ENCODE measurements at regions not wholly inside any gene's neighbourhood (a gene's known extent, or its start where the extent isn't known, plus 50 kb on each side); places are given as distances from the start of the nearest gene placed in this dataset.
A peak's percentile ranks its signal among the peaks of the same experiment; 100 is the strongest.
"Not testable (repeated sequence)": the region's sequence is repeated elsewhere in the genome, so short reads cannot be mapped to it uniquely, and the experiment has no call there.

- no peak for DNase-seq (ENCODE audit: low read depth in 2 of 2)
Measured at GRCh38 chr10:8310930-8311329, 256.4 kb downstream of the GATA3 start.

- no peak for DNase-seq (ENCODE audit: low read depth in 2 of 2)
Measured at GRCh38 chr10:8311526-8312070, 257.1 kb downstream of the GATA3 start.

DNA sequence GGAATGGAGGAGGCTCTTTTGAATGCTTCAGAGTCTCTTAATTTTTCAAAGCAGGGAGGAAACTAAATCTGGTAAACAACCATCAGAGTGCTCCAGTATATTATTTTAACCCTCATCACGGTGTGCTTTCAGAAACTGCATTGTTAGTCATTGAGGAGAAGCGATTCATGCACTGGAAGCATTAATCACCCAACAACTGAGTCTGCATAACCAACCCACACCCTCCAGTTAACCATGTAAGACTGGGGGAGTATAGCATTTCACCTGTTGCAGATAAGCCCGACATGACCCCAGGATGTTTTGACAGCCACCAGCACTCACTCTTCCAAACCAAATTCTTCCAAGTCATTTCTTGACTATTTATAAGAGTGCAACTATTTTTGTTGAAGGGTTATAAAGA lies 257.6 kb downstream of the GATA3 start:
- no peak for DNase-seq (ENCODE audit: low read depth in 2 of 2)

DNA sequence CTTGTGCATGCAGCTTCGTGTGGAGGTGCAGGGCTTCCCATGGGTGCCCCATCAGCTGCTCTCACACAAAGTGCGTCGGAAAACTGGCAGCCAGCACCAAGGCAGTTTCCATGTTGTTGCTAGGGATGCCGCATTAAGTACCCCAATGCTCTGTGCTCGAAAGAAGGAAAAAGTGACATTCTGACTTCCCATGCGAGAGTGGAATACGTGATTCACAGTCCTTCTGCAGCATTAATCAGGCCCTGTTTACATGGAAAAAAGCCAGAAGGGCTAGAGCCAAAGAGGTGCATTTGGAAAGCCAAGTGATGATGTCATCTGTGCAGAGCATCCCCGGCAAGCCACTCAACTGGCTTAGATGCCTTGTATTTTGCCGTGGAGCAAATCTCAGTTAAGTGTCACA lies 258.3 kb downstream of the GATA3 start:
- no peak for DNase-seq (ENCODE audit: low read depth in 2 of 2)

GRCh38 chr10:8314486-8314885 lies 260.0 kb downstream of the GATA3 start:
- DNase-seq (ENCODE audit: low read depth in 2 of 2): no peak

GRCh38 chr10:8315619-8316021 lies 261.1 kb downstream of the GATA3 start:
- DNase-seq (ENCODE audit: low read depth in 2 of 2): no peak

DNA sequence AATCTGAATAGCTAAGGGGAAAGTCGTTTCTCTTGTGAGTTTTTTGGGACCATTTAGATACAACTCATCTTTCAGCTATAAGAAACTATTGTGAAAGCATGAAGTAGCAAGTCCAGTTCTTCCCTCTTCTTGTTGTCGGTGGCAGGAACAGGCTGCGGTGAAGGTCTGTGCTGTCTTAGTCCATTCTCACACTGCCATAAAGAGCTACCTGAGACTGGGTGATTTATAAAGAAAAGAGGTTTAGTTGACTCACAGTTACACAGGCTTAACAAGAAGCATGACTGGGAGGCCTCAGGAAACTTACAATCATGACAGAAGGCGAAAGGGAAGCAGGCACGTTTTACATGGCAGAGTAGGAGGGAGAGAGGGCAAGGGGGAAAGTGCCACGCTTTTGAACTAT lies 261.8 kb downstream of the GATA3 start:
- DNase-seq (ENCODE audit: low read depth in 2 of 2): no peak

DNA sequence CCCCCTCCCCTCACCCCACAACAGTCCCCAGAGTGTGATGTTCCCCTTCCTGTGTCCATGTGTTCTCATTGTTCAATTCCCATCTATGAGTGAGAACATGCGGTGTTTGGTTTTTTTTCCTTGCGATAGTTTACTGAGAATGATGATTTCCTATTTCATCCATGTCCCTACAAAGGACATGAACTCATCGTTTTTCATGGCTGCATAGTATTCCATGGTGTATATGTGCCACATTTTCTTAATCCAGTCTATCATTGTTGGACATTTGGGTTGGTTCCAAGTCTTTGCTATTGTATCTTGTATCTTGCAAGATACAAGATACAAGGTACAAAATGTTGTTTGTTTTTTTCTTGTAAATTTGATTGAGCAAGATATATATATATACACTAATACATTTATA lies 263.9 kb downstream of the GATA3 start:
- DNase-seq (ENCODE audit: low read depth in 2 of 2): not testable (repeated sequence)

GRCh38 chr10:8318956-8319355 lies 264.5 kb downstream of the GATA3 start:
- no peak for DNase-seq (ENCODE audit: low read depth in 2 of 2)

DNA sequence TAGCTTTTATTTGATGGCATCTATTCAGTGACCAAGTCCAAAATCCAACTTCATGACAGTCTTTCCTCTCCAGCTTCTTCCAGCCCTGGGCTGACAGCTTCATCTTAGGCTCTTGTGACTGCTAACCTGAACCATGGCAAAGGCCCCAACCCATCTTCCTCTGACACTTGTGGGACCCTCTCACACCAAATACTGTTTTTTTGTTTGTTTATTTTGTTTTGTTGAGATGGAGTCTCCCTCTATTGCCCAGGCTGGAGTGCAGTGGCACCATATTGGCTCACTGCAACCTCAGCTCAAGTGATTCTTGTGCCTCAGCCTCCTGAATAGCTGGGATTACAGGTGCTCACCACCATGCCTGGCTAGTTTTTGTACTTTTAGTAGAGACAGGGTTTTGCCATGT lies 265.2 kb downstream of the GATA3 start:
- DNase-seq (ENCODE audit: low read depth in 2 of 2): no peak

- no peak for DNase-seq (ENCODE audit: low read depth in 2 of 2)
Measured at GRCh38 chr10:8321990-8322389, 267.5 kb downstream of the GATA3 start.

DNA sequence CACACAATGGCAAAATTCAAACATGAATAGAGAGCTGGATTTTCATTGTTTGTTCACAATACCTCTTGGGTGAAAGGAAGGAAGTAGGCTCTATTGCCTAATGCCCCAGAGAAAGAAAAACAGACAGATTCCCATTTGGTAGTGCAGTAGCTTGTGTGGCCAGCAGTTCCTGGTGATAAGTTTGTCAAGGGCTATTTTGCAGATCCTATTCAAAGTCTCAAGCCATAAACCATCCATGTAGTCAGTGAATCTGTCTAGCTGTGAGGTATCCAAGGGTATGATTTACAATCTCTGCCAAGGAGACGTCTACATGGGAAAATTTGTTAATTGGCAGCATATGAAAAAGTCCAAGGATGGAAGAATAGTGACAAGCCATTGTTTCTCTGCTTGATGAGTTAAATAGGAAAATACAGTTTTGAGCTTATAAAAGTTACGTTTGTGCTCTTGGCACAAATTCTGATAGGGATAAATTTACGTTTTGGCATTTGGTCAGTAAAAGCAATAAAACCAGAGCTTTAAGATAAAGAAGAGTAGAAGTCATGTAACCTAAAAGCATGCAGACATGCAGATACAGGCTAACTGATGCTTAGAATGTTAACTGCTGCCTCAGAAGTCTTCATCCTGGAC lies 269.1 kb downstream of the GATA3 start:
- DNase-seq (ENCODE audit: low read depth in 2 of 2): no peak

GRCh38 chr10:8325024-8325980 lies 270.8 kb downstream of the GATA3 start:
- DNase-seq (ENCODE audit: low read depth in 2 of 2): no peak

GRCh38 chr10:8326396-8327139 lies 272.1 kb downstream of the GATA3 start:
- DNase-seq (ENCODE audit: low read depth in 2 of 2): no peak

DNA sequence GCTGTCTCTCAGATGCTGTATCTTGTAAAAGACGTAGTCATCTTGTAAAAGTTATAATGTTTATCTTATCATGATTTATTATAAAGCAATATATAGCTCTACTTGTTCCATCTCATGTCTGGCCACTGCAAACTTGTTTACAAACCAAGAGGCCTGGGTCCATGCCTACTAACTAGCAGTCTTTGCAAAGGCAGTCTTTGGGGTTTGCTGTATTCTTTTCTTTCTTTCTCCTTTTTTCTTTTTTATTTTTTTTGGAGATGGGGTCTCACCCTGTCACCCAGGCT lies 272.6 kb downstream of the GATA3 start:
- no peak for DNase-seq (ENCODE audit: low read depth in 2 of 2)

DNA sequence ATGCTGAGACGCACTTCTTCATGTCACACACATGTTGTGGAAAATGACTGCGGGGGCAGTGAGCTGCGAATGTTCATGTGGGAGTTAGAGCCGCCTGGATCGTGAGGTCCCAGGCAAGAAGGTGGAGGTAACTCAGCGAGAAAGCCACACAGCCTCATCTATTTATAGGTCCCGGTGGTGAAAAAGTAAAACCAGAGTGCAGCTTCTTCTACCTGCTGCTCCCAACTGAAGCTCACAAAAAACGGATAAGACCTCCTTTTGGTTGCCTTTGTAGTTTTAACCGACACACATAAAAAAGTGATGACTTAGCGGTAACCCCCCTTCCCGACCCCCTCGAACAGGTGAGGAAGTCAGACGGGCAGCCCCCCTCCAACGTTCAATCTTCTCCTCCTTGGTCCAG lies 276.9 kb downstream of the GATA3 start:
- no peak for DNase-seq (ENCODE audit: low read depth in 2 of 2)

GRCh38 chr10:8331896-8332729 lies 277.6 kb downstream of the GATA3 start:
- DNase-seq (ENCODE audit: low read depth in 2 of 2): peak; percentile 51 to 55

DNA sequence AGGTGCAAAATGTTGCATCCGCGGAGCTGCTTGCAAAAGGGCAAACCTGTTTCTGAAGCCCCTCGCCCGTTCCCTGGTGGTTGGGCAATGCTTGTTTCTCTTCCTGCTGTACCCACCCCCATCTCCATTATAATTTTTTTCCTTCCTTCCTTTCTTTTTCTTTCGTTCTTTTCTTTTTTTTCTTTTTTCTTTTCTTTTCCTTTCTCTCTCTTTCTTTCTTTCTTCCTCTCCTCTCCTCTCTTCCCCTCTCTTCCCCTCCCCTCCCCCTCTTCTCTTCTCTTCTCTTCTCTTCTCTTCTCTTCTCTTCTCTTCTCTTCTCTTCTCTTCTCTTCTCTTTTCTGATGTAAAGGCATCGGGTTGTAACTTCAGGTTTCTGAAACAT lies 278.2 kb downstream of the GATA3 start:
- DNase-seq (ENCODE audit: low read depth in 2 of 2): no peak

DNA sequence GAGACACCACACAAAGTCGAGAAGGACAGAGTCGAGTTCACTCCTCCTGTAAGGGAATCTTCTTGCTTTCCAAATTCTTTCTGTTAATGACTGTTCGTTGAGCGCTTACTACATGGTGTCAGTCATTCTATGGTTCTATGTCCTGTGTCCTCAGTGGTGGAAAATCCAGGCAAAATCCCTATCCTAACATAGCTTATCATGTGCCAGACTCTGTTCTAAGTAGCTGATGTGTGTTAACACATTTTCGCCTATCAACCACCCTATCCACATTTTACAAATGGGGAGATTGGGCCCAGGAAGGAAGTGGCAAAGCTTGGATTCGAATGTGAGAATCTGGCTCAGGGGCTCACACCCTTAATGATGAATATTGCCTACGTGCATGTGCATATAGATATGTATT lies 280.1 kb downstream of the GATA3 start:
- no peak for DNase-seq (ENCODE audit: low read depth in 2 of 2)

DNA sequence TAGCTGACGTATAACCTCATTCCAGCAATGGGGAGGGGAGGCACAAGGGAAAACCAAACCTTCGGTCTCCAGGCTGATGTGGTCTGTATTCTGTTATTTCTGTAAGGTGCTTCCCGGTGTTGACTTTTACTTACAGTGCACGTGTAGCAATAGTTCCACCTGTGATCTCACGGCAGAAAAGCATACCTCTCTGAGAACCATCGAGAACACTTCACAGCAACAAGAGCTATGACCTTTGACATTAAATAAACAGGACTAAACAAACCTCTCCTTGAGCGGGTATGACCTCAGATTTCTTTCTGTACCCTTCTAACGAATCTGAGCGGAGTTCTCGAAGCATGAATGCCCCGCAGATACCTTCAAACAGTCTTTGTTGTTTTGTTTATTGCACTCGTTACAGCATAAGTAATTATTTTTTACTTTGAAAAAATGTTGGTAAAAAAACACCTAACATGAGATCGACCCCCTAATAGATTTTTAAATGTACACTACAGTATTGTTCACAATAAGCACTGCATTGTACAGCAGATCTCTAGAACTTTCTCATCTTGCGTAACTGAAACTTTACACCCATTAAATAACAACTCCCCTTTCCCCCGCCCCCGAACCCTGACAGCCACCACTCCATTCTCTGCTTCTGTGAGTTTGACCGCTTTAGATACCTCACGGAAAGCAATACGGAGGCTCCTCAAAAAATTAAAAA lies 282.3 kb downstream of the GATA3 start:
- no peak for DNase-seq (ENCODE audit: low read depth in 2 of 2)

- DNase-seq (ENCODE audit: low read depth in 2 of 2): no peak
Measured at GRCh38 chr10:8337332-8337651, 282.8 kb downstream of the GATA3 start.

All from activated CD4-positive, alpha-beta T cell treated with anti-CD3 and anti-CD28 coated beads for 24 hours (primary cell).